ENCODE measurements at regions not wholly inside any gene's neighbourhood (a gene's known extent, or its start where the extent isn't known, plus 50 kb on each side); places are given as distances from the start of the nearest gene placed in this dataset.

DNA sequence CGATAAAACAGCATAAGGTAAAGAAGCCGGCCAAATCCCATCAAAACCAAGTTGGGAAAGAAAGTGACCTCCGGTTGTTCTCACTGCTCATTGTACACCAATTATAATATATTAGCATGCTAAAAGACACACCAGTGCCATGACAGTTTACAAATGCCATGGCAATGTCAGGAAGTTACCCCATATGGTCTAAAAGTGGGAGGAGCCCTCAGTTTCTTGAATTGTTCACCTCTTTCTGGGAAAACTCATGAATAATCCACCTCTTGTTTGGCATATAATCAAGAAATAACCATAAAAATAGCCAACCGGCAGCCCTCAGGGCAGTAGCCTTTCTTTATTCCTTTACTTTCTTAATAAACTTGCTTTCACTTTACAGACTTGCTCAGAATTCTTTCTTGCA, 544.9 kb upstream of the SETBP1 start:
- in situ Hi-C loops (cut with MboI; ENCODE audit: low sequenced_read_pairs in 4 of 4) (loop anchor here in 1 of 4 donors (25.0 kb wide), 2 partner anchors 1077 to 1252 kb away; no protein-coding TSS in a partner anchor), intact Hi-C loops (cut with DNase I; ENCODE audit: low total_unique reads) (no loop called here)
- H3K9me3 ChIP-seq: no peaks in the 10 kb centered on the region
- no peaks in the 10 kb centered on the region for H3K36me3 ChIP-seq
- DNase-seq (no peak), ATAC-seq (no peak)
- no peak overlapping the region for H3K4me3 ChIP-seq
- TF ChIP-seq POLR2A (IDR thresholded peaks at IDR 0.05): no peak
- TF ChIP-seq, protein P1, sequence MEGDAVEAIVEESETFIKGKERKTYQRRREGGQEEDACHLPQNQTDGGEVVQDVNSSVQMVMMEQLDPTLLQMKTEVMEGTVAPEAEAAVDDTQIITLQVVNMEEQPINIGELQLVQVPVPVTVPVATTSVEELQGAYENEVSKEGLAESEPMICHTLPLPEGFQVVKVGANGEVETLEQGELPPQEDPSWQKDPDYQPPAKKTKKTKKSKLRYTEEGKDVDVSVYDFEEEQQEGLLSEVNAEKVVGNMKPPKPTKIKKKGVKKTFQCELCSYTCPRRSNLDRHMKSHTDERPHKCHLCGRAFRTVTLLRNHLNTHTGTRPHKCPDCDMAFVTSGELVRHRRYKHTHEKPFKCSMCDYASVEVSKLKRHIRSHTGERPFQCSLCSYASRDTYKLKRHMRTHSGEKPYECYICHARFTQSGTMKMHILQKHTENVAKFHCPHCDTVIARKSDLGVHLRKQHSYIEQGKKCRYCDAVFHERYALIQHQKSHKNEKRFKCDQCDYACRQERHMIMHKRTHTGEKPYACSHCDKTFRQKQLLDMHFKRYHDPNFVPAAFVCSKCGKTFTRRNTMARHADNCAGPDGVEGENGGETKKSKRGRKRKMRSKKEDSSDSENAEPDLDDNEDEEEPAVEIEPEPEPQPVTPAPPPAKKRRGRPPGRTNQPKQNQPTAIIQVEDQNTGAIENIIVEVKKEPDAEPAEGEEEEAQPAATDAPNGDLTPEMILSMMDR (IDR thresholded peaks at IDR 0.05 in 4 of 5, conservative IDR thresholded peaks at IDR 0.05 in 1 of 5): no peak
- no peak overlapping the region for H3K27ac ChIP-seq
- no peaks in the 10 kb centered on the region for H3K4me1 ChIP-seq
- no peaks in the 10 kb centered on the region for H3K27me3 ChIP-seq

DNA sequence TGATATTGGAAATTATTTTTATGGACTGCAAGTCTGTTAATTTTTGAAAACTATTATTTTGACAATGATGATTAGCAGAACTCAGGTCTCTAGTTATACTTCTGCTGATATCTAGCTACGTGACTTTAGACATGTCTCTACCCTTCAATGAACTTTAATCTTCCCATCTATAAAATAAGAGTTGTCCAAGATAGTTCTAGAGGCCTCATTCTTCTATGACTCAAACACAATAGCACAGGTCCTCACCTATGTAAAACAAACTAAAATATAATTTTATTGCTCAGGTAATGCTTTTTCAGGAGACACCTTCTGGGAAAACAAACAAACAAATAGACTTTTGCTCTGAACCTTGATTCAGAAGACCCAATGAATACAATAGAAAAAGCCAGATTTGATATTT, 544.4 kb upstream of the SETBP1 start:
- TF ChIP-seq POLR2A (IDR thresholded peaks at IDR 0.05): no peak
- TF ChIP-seq, protein P1 (IDR thresholded peaks at IDR 0.05 in 4 of 5, conservative IDR thresholded peaks at IDR 0.05 in 1 of 5): no peak
- ATAC-seq: no peak
- Histone ChIP-seq H3K4me1 (no peaks in the 10 kb centered on the region), H3K4me3 (no peak overlapping the region), H3K27me3 (no peaks in the 10 kb centered on the region), H3K36me3 (no peaks in the 10 kb centered on the region), H3K9me3 (no peaks in the 10 kb centered on the region), H3K27ac (no peak overlapping the region)
- in situ Hi-C loops (cut with MboI; ENCODE audit: low sequenced_read_pairs in 4 of 4) (loop anchor here in 1 of 4 donors (25.0 kb wide), 2 partner anchors 1076 to 1251 kb away; no protein-coding TSS in a partner anchor), intact Hi-C loops (cut with DNase I; ENCODE audit: low total_unique reads) (no loop called here)
- no peak for DNase-seq

DNA sequence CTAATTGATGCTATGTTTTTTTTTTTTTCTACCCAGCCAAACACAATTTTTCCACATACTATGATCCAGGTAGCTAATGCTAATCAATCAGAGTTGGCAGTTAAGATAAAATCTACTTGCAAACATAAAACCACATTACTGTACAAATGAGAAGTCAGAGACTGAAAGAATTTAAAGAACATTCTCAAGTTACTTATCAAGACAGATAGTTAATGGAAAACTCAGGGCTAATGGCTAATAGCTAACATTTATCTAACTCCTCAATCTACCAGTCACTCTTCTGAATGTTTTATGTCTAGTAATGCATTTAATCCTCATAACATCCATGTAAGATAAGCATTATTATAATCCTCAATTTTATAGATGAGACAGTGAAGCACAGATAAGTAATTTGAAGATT, 537.6 kb upstream of the SETBP1 start:
- in situ Hi-C loops (cut with MboI; ENCODE audit: low sequenced_read_pairs in 4 of 4): loop anchor here in 1 of 4 donors (25.0 kb wide), 2 partner anchors 1069 to 1244 kb away; no protein-coding TSS in a partner anchor
- H3K27ac ChIP-seq: no peak overlapping the region
- no peaks in the 10 kb centered on the region for H3K36me3 ChIP-seq
- H3K4me1 ChIP-seq: no peaks in the 10 kb centered on the region
- DNase-seq (no peak), ATAC-seq (no peak)
- TF ChIP-seq, protein P1 (IDR thresholded peaks at IDR 0.05 in 4 of 5, conservative IDR thresholded peaks at IDR 0.05 in 1 of 5): no peak
- TF ChIP-seq POLR2A (IDR thresholded peaks at IDR 0.05): no peak
- H3K9me3 ChIP-seq: no peaks in the 10 kb centered on the region
- no peak overlapping the region for H3K4me3 ChIP-seq
- intact Hi-C loops (cut with DNase I; ENCODE audit: low total_unique reads): no loop called here
- H3K27me3 ChIP-seq: no peaks in the 10 kb centered on the region

DNA sequence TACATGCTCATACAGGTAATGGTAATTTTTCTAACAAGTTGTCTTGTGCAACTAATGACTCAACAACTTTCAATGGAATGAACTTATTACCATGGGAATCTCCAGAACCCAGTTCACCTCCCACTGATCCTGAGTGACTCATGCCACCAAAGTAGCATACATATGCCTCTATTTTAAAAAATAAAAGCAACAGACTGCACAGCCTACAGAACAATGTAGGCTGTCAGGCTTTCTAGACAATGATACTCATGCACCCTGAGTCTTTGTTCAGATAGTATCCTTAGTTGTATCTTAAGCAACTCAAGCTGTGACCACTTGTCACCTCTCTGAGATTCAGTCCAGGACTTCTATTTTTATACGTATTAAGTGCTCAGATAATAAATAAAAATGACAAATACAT, 531.0 kb upstream of the SETBP1 start:
- no peaks in the 10 kb centered on the region for H3K4me1 ChIP-seq
- H3K27me3 ChIP-seq: no peaks in the 10 kb centered on the region
- intact Hi-C loops (cut with DNase I; ENCODE audit: low total_unique reads): no loop called here
- no peaks in the 10 kb centered on the region for H3K36me3 ChIP-seq
- ATAC-seq: peak in 1 of 2 donors; percentile 30
- in situ Hi-C loops (cut with MboI; ENCODE audit: low sequenced_read_pairs in 4 of 4): loop anchor here in 1 of 4 donors (25.0 kb wide), 2 partner anchors 1063 to 1238 kb away; no protein-coding TSS in a partner anchor
- no peak for TF ChIP-seq POLR2A (IDR thresholded peaks at IDR 0.05)
- TF ChIP-seq, protein P1 (IDR thresholded peaks at IDR 0.05 in 4 of 5, conservative IDR thresholded peaks at IDR 0.05 in 1 of 5): no peak
- no peaks in the 10 kb centered on the region for H3K9me3 ChIP-seq
- H3K4me3 ChIP-seq: no peak overlapping the region
- no peak overlapping the region for H3K27ac ChIP-seq
- DNase-seq: no peak

DNA sequence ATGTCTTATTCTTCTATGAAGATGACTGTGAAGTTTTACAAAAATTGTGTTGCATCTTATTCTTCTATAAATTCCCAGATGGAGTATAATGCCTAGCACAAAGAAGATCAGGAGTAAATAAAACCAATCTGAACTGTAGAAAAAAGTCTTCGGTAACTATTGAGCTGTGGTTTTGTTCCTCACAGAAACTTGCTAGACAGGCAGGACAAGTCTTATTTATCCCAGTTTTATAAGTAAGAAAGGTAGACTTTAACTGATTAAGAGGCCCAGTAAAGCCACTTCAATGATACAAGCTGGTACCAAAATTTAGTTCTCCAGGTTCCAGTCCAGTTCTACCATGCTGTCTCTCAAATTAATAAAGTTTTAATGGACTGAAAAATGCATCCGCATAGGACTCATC, 526.7 kb upstream of the SETBP1 start:
- no peaks in the 10 kb centered on the region for H3K27me3 ChIP-seq
- no peak for DNase-seq
- no peaks in the 10 kb centered on the region for H3K36me3 ChIP-seq
- TF ChIP-seq POLR2A (IDR thresholded peaks at IDR 0.05): no peak
- TF ChIP-seq, protein P1 (IDR thresholded peaks at IDR 0.05 in 4 of 5, conservative IDR thresholded peaks at IDR 0.05 in 1 of 5): no peak
- intact Hi-C loops (cut with DNase I; ENCODE audit: low total_unique reads): no loop called here
- H3K27ac ChIP-seq: no peak overlapping the region
- no peaks in the 10 kb centered on the region for H3K4me1 ChIP-seq
- no peak for ATAC-seq
- no peaks in the 10 kb centered on the region for H3K9me3 ChIP-seq
- no peak overlapping the region for H3K4me3 ChIP-seq
- in situ Hi-C loops (cut with MboI; ENCODE audit: low sequenced_read_pairs in 4 of 4): no loop called here
